GM12872 (cell line): ENCODE measurements at regions not wholly inside any gene's neighbourhood (a gene's known extent, or its start where the extent isn't known, plus 50 kb on each side); places are given as distances from the start of the nearest gene placed in this dataset.

ENCODE experiments used
- TF ChIP-seq, protein P1 (sequence below): IDR thresholded peaks from 3 replicates; pipeline ENCODE4 v1.5.1; 2011; ENCODE audit warnings: low read depth, mild to moderate bottlenecking, low read length, moderate library complexity; ENCODE audit not compliant: insufficient read depth

DNA sequence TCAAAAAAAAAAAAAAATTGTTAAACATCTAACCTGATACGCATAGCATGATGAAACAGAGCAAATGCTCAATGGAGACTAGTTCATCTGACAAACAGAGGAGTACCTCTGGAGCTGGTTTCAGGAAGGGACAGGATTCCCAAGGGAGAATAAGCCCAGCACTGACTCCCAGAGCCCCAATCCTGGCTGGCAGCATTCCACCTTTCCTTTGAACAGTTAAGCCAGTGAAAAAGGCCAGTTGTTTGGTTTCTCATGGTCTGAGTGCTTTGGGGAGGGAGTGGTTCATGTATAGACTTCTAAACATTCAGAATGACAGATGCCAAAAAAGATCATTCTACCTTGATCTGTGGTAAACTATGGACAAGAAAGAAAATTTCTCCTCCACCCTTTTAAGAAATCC lies 277.9 kb upstream of the RARB start:
- TF ChIP-seq, protein P1, sequence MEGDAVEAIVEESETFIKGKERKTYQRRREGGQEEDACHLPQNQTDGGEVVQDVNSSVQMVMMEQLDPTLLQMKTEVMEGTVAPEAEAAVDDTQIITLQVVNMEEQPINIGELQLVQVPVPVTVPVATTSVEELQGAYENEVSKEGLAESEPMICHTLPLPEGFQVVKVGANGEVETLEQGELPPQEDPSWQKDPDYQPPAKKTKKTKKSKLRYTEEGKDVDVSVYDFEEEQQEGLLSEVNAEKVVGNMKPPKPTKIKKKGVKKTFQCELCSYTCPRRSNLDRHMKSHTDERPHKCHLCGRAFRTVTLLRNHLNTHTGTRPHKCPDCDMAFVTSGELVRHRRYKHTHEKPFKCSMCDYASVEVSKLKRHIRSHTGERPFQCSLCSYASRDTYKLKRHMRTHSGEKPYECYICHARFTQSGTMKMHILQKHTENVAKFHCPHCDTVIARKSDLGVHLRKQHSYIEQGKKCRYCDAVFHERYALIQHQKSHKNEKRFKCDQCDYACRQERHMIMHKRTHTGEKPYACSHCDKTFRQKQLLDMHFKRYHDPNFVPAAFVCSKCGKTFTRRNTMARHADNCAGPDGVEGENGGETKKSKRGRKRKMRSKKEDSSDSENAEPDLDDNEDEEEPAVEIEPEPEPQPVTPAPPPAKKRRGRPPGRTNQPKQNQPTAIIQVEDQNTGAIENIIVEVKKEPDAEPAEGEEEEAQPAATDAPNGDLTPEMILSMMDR: no peak

DNA sequence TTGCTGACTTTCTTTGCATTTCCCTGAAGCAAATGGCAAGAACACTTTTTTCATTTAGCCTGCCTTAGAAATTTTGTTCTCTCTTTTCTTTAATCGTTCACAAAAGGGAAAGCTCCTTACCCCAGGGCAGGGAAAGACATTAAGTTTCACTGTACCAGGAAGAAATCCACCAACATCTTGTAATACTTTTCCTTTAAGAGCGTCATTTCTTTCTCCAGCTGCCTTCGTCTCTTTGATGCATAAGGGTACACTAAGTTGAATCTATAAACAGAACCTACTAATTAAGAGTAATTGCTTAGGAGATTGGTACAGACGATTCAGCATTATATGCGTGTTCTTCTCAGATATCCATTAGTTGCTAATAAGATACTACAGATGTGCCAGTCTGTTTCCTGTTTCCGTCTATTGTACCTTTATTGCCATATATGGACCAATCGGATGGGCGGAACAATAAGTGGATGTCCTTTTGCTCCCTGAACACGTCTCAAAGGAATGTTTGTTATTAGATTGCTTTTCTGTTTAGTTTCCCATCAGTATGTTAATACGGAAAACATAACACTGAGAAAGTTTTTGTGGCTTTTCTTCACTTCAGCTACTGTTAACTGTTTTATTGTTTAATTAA lies 276.7 kb upstream of the RARB start:
- TF ChIP-seq, protein P1: no peak

DNA sequence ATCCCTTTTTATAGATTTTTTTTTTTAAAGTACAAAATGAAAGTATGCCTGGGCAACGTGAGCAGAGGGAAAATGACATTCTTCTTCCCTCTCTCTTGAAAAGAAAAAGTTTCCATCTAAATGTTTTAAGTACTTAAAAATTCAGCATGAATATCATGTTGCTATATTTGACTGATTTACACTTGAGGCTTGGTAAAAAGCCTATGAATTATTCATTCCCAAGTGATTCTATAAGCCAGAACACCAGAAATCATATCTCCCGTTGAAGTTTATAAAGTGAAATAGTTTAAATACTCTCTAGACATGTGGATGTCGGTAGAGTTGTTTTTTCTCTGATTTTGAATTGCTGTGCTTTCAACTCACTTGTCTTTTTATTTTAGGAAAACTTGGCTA lies 276.2 kb upstream of the RARB start:
- TF ChIP-seq, protein P1: no peak

DNA sequence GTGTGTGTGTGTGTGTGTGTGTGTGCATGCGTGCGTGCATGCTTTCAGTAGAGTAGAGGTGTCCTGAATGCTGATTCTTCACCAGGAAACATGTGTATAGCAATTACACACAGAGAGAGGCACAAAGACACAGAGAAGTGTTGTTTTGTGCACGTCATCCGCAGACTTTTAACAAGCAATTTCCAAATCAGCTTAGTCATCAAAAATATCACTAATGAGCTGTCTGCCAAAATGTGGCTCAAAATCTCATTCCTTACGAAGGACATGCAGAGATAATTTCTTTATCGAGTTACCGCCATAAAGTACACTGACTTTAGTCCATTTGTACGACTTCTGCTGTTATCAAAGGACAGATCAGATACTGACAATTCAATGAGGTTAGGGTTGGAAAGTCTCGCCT lies 274.9 kb upstream of the RARB start:
- TF ChIP-seq, protein P1: no peak

DNA sequence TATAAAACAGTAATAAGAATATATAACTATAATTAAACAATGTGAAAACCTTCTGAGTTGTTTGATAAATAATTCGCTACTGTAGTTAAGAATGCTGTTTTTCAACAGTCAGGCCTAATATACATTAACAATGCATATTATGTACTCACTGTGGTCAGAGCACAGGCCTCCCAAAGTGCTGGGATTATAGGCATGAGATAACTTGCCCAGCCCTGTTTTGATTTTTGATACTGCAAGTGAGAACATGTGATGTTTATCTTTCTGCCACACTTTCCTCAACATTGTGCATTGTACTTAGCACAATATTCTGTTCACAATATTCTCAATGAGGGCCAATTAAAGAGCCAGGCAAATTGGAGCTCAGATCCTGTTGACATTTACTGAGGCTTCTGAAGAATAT lies 274.5 kb upstream of the RARB start:
- TF ChIP-seq, protein P1: no peak

DNA sequence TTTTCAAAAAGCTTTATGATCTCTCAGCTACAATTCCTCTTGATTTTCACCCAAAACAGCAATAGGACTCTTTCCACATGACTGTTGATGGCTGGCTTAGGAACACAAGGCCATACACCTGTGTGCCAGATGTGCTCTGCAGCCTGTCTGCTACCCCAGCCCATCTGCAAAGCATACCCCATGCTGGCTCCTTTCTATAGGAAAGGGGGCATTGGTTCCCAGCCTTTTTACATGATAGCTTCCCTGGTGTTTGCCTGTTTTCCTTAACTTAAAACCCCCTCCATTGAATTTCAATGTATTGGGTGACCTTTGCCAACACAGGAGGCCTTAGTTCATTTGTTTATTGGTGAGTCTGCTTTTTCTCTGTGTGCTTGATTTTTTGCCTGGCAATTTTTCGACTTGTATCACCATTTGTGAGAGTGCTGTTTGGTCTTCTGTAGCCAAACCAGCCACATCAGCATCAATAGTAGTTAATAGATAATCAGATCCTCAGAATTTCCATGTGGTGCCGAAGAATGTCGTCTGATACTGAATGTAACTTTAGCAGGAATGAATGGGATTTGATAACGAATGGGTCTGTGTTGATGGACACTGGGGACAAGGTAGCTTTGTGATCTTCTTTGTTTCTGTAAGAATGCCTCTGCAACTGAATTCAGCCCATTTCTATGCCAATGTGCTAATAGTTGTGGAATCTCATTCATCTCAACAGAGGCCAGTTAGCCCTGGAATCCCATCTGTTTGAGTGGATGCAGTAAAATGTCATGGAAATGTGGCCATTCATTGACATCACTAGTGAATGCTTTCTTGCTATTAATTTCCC lies 272.2 kb upstream of the RARB start:
- TF ChIP-seq, protein P1: no peak

DNA sequence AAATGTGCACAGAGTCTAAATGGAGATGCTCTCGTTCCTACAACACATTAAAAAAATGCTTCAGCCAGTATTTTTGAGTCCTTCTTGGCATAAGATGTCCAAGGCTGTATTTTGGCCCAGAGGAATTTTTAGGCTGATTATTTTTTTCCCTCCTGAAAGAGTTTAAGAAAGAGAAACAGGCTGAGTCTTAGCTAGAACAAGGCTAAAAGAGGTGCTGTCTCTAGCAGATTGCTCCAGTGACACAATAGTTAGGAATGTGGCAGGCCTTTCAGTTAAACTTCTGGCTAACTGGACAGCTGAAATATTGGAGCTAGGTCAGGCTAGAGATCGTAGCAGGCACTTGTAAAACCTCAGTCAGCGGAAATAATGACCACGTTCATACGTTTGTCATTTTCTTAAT lies 271.4 kb upstream of the RARB start:
- TF ChIP-seq, protein P1: no peak
